ENCODE measurements at regions not wholly inside any gene's neighbourhood (a gene's known extent, or its start where the extent isn't known, plus 50 kb on each side); places are given as distances from the start of the nearest gene placed in this dataset.

DNA sequence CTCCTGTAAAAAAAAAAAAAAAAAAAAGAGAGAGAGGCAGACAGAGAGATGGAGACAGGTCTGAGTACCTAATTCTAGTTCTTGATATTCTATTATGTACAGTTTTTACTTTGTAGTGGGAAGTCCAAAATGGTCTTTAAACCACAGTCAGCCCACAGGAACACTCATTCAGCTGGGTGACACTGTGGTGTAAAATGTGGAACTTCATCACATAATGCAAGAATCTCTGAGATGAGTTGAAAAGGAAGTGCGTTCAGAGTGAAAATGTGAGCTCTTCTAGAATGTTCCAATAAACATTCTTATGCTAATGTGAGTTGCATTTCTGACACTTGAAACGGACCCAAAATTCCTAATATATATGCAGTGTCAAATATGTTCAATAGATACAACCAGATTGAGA is 972.1 kb downstream of the CDH11 start:
- TF ChIP-seq POLR2A (IDR thresholded peaks at IDR 0.05), result no peak
- TF ChIP-seq, protein P1, sequence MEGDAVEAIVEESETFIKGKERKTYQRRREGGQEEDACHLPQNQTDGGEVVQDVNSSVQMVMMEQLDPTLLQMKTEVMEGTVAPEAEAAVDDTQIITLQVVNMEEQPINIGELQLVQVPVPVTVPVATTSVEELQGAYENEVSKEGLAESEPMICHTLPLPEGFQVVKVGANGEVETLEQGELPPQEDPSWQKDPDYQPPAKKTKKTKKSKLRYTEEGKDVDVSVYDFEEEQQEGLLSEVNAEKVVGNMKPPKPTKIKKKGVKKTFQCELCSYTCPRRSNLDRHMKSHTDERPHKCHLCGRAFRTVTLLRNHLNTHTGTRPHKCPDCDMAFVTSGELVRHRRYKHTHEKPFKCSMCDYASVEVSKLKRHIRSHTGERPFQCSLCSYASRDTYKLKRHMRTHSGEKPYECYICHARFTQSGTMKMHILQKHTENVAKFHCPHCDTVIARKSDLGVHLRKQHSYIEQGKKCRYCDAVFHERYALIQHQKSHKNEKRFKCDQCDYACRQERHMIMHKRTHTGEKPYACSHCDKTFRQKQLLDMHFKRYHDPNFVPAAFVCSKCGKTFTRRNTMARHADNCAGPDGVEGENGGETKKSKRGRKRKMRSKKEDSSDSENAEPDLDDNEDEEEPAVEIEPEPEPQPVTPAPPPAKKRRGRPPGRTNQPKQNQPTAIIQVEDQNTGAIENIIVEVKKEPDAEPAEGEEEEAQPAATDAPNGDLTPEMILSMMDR (IDR thresholded peaks at IDR 0.05), result no peak

Data from thyroid gland (tissue), 4 donors.